Smooth muscle cell (in vitro differentiated cells): ENCODE measurements at regions not wholly inside any gene's neighbourhood (a gene's known extent, or its start where the extent isn't known, plus 50 kb on each side); places are given as distances from the start of the nearest gene placed in this dataset.
"Not testable (repeated sequence)": the region's sequence is repeated elsewhere in the genome, so short reads cannot be mapped to it uniquely, and the experiment has no call there.

Experiments used
- DNase-seq: peaks from one replicate; lab custom pipeline; 2025; ENCODE audit not compliant: unreplicated experiment; lab: John Stamatoyannopoulos, UW
- H2AFZ ChIP-seq: fragments of 200-600 bp; sonication (generic); 2 replicates; pipeline ENCODE4 v1.6.0; 2016; ENCODE audit warnings: antibody characterized with exemption, low read depth, mild to moderate bottlenecking
- H3F3A ChIP-seq: fragments of 200-600 bp; sonication (generic); 2 replicates; pipeline ENCODE4 v1.6.0; 2017; ENCODE audit warnings: antibody characterized with exemption, low read depth
- H3K27ac ChIP-seq: fragments of 200-600 bp; sonication (generic); 2 replicates; pipeline ENCODE4 v1.5.1; 2016; ENCODE audit warnings: low read depth, mild to moderate bottlenecking
- H3K27me3 ChIP-seq: fragments of 200-600 bp; sonication (generic); 2 replicates; pipeline ENCODE4 v1.6.1; 2016; ENCODE audit warnings: low read depth, mild to moderate bottlenecking
- H3K36me3 ChIP-seq: fragments of 200-600 bp; sonication (generic); 2 replicates; pipeline ENCODE4 v1.5.1; 2016; ENCODE audit warnings: low read depth
- H3K4me1 ChIP-seq: fragments of 200-600 bp; sonication (generic); 2 replicates; pipeline ENCODE4 v1.5.1; 2016; ENCODE audit warnings: low read depth
- H3K4me2 ChIP-seq: fragments of 200-600 bp; sonication (generic); 2 replicates; pipeline ENCODE4 v1.6.0; 2016; ENCODE audit warnings: mild to moderate bottlenecking
- H3K4me3 ChIP-seq: fragments of 200-600 bp; sonication (generic); 2 replicates; pipeline ENCODE4 v1.5.1; 2016; ENCODE audit warnings: mild to moderate bottlenecking
- H3K79me2 ChIP-seq: fragments of 200-600 bp; sonication (generic); 2 replicates; pipeline ENCODE4 v1.6.0; 2016; ENCODE audit warnings: low read depth, mild to moderate bottlenecking
- H3K9ac ChIP-seq: fragments of 200-600 bp; sonication (generic); 2 replicates; pipeline ENCODE4 v1.6.0; 2016; ENCODE audit warnings: low read depth
- H3K9me3 ChIP-seq: fragments of 200-600 bp; sonication (generic); replicated peaks from 2 replicates; pipeline ENCODE4 v1.5.1; 2016; ENCODE audit warnings: low read depth
- H4K20me1 ChIP-seq: fragments of 200-600 bp; sonication (generic); 2 replicates; pipeline ENCODE4 v1.6.0; 2016; ENCODE audit warnings: low read depth
- WGBS: methylation state at CpG from one replicate; pipeline ENCODE4 v1.1.7; 2016; ENCODE audit warnings: low lambda C conversion rate; 5-methylcytosine and 5-hydroxymethylcytosine counted together
- TF ChIP-seq, protein P1 (sequence below): fragments of 200-600 bp; sonication (generic); IDR thresholded peaks from 2 replicates; pipeline ENCODE4 v1.5.1; 2017; ENCODE audit warnings: borderline replicate concordance, mild to moderate bottlenecking, antibody characterized with exemption; ENCODE audit not compliant: insufficient read depth, poor library complexity, severe bottlenecking

DNA sequence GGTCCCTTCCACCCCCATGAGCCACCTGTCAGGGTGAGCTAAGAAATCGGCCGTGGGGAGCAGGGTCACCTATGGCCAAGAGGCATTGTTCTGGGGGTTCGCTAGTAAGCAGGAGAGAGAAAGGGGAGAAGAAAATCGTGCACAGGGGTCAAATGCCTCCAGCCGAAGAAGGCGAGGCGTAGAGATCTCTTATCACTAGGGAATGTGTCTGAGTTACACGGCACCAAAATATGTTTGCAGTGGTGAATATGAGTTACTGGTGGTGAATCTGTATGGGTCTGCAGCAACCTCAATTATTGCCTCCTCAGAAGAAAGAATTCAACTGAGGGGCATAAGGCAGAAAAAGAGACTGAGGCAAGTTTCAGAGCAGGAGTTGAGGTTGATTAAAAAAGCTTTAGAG lies 54.2 kb upstream of the RABGAP1L start:
- H2AFZ ChIP-seq, result no peak overlapping the region
- H3K9me3 ChIP-seq, result no peaks in the 10 kb centered on the region
- no peaks in the 10 kb centered on the region for H3K36me3 ChIP-seq
- no peaks in the 10 kb centered on the region for H3K4me1 ChIP-seq
- no peak overlapping the region for H3K27ac ChIP-seq
- TF ChIP-seq, protein P1, sequence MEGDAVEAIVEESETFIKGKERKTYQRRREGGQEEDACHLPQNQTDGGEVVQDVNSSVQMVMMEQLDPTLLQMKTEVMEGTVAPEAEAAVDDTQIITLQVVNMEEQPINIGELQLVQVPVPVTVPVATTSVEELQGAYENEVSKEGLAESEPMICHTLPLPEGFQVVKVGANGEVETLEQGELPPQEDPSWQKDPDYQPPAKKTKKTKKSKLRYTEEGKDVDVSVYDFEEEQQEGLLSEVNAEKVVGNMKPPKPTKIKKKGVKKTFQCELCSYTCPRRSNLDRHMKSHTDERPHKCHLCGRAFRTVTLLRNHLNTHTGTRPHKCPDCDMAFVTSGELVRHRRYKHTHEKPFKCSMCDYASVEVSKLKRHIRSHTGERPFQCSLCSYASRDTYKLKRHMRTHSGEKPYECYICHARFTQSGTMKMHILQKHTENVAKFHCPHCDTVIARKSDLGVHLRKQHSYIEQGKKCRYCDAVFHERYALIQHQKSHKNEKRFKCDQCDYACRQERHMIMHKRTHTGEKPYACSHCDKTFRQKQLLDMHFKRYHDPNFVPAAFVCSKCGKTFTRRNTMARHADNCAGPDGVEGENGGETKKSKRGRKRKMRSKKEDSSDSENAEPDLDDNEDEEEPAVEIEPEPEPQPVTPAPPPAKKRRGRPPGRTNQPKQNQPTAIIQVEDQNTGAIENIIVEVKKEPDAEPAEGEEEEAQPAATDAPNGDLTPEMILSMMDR, result no peak
- H3K4me2 ChIP-seq, result no peak overlapping the region
- WGBS, result 93% methylated on average over 8 of the region's 8 CpGs
- H3K27me3 ChIP-seq, result peaks cover 32% of the 10 kb centered on the region
- H3K4me3 ChIP-seq, result no peak overlapping the region
- H3K79me2 ChIP-seq, result no peaks in the 10 kb centered on the region
- H4K20me1 ChIP-seq, result no peaks in the 10 kb centered on the region
- H3K9ac ChIP-seq, result no peak overlapping the region
- H3F3A ChIP-seq, result no peaks in the 10 kb centered on the region
- DNase-seq, result no peak

DNA sequence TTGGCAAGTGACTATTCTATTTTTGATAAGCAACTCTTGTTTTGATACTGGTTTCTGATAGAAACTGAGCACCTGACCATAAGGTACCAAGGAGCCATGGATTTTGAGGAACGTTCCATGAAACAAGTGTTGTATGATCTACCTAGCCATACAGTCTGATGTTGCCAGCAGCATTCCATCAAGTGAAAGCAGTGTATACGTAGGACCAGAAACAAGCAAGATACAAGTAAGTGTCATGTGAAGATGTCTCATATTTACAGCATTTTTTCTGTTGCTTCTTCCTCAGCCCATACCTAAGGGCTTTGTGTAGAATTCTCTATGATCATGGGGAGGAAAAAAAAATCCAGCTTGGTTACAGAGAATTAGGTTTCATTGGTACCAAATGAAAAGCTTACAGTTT lies 55.6 kb upstream of the RABGAP1L start:
- no peaks in the 10 kb centered on the region for H3K9me3 ChIP-seq
- DNase-seq, result no peak
- H2AFZ ChIP-seq, result no peak overlapping the region
- H3K4me2 ChIP-seq, result no peak overlapping the region
- WGBS, result 81% methylated on average over 2 of the region's 2 CpGs
- no peaks in the 10 kb centered on the region for H4K20me1 ChIP-seq
- no peaks in the 10 kb centered on the region for H3F3A ChIP-seq
- no peaks in the 10 kb centered on the region for H3K4me1 ChIP-seq
- TF ChIP-seq, protein P1, result no peak
- H3K27me3 ChIP-seq, result peaks cover 19% of the 10 kb centered on the region
- H3K79me2 ChIP-seq, result no peaks in the 10 kb centered on the region
- H3K9ac ChIP-seq, result no peak overlapping the region
- no peaks in the 10 kb centered on the region for H3K36me3 ChIP-seq
- no peak overlapping the region for H3K27ac ChIP-seq
- no peak overlapping the region for H3K4me3 ChIP-seq

DNA sequence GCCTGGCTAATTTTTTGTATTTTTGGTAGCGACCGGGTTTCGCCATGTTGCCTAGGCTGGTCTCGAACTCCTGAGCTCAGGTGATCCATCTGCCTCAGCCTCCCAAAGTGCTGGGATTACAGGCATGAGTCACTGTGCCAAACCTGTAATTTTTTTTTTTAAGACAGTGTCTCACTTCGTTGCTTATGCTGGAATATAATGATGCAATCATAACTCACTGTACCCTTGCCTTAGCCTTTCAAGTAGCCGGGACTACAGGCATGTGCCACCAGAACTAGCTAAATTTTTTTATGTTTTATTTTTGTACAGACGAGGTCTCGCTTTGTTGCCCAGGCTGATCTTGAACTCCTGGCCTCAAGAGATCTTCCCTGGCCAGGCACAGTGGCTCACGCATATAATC lies 57.3 kb upstream of the RABGAP1L start:
- H3K4me3 ChIP-seq, DNase-seq, H4K20me1 ChIP-seq, H3F3A ChIP-seq, H3K36me3 ChIP-seq, H3K4me2 ChIP-seq, H3K9me3 ChIP-seq, H3K4me1 ChIP-seq, H2AFZ ChIP-seq, H3K79me2 ChIP-seq, H3K27ac ChIP-seq, H3K9ac ChIP-seq: not testable (repeated sequence)
- H3K27me3 ChIP-seq, result peaks cover 24% of the 10 kb centered on the region
- 96% methylated on average over 9 of the region's 9 CpGs for WGBS

DNA sequence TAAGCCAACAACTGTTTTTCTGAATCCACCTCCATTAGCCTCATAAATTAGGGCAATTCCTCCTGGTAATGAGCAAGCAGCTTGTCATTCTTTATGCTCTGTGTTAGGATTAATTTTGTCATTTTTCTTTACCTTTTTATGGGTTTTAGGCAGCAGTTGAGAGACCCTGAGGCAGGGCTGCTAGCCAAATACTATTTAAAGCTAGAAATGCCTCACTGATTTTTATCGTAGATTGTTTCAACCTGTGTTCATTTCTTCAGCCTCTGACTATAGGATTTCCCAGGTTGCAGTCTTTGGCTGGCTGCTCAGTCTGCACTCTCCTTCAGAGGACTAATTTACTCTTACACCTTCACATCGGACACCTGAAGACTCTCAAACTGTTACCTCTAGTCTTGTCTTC lies 61.9 kb upstream of the RABGAP1L start:
- no peak for DNase-seq
- Histone ChIP-seq H3K36me3 (no peaks in the 10 kb centered on the region), H3K79me2 (no peaks in the 10 kb centered on the region), H3K27ac (no peak overlapping the region), H3K4me3 (no peak overlapping the region), H3K4me1 (no peaks in the 10 kb centered on the region), H3K9me3 (no peaks in the 10 kb centered on the region), H3K27me3 (peaks cover 11% of the 10 kb centered on the region), H3K9ac (no peak overlapping the region), H4K20me1 (no peaks in the 10 kb centered on the region), H2AFZ (no peak overlapping the region), H3K4me2 (no peak overlapping the region), H3F3A (no peaks in the 10 kb centered on the region)
- TF ChIP-seq, protein P1, result no peak
- whole genome bisulfite sequencing, result 91% methylated on average over 2 of the region's 2 CpGs

DNA sequence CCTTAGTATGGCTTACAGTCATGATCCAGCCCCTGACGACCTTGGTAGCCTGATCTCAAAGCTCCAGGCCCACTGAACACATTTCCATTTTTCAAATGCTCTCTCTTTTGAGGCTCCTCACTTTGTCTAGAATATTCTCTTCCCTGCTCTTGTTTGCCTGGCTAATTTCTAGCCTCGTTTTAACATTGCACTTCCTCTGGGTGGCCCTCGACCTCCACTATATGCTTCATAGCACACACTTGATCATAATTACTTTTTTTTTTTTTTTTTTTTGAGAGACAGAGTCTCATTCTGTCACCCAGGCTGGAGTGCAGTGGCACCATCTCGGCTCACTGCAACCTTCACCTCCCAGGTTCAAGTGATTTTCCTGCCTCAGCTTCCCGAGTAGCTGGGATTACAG lies 65.5 kb upstream of the RABGAP1L start:
- WGBS, result 86% methylated on average over 5 of the region's 5 CpGs

More for the DNA sequence above, 65.5 kb upstream of the RABGAP1L start:
- not testable (repeated sequence) for H3K79me2 ChIP-seq, H3K4me2 ChIP-seq, H3K9ac ChIP-seq, H3K27ac ChIP-seq, H3K36me3 ChIP-seq, DNase-seq, H2AFZ ChIP-seq, H3K9me3 ChIP-seq, H3K4me3 ChIP-seq, H4K20me1 ChIP-seq, H3K4me1 ChIP-seq, H3F3A ChIP-seq
- H3K27me3 ChIP-seq, result peaks cover 11% of the 10 kb centered on the region
